Left lung (tissue), 4 donors: ENCODE measurements at regions not wholly inside any gene's neighbourhood (a gene's known extent, or its start where the extent isn't known, plus 50 kb on each side); places are given as distances from the start of the nearest gene placed in this dataset.
A peak's percentile ranks its signal among the peaks of the same experiment; 100 is the strongest.

Experiments
- ATAC-seq: fragments of 200-7000 bp; cut with Tn5 transposase; one replicate; pipeline ENCODE4 v1.9.1; 2020; ENCODE audit warnings: moderate library complexity
- DNase-seq, 4 donors: peaks; one replicate each; pipeline ENCODE4 v3.0.0-alpha.2; 2013 to 2020
- H3K27ac ChIP-seq, 2 donors: fragments of 200-600 bp; sonication (generic) in 1 of 2; one replicate each; pipeline versions ENCODE4 v1.5.0 to v1.8.0; 2020 to 2021
- H3K27me3 ChIP-seq, 2 donors: fragments of 200-600 bp; sonication (generic) in 1 of 2; one replicate each; pipeline versions ENCODE4 v1.5.0 to v1.8.0; 2020 to 2021
- H3K36me3 ChIP-seq, 2 donors: fragments of 200-600 bp; sonication (generic) in 1 of 2; one replicate each; pipeline versions ENCODE4 v1.5.0 to v1.8.0; 2020 to 2021
- H3K4me1 ChIP-seq, 2 donors: fragments of 200-600 bp; one replicate each; pipeline ENCODE4 v1.8.0; 2021
- H3K4me3 ChIP-seq, 2 donors: fragments of 200-600 bp; sonication (generic) in 1 of 2; one replicate each; pipeline versions ENCODE4 v1.5.0 to v1.8.0; 2020 to 2021; ENCODE audit warnings: mild to moderate bottlenecking in 1 of 2
- H3K9me3 ChIP-seq, 2 donors: fragments of 200-600 bp; sonication (generic) in 1 of 2; one replicate each; pipeline versions ENCODE4 v1.5.0 to v1.8.0; 2020 to 2021
- CTCF ChIP-seq, 2 donors: fragments of 200-600 bp; sonication (generic) in 1 of 2; IDR thresholded peaks; one replicate each; pipeline versions ENCODE4 v1.5.0 to v1.8.0; 2021; ENCODE audit warnings: antibody characterized with exemption in 2 of 2
- intact Hi-C, 2 donors: fragments of 100-400 bp; cut with DNase I; formaldehyde crosslinking; loops; one replicate each; pipeline versions ENCODE4 v1.11.2 to v1.14.2; 2022
- donor health status: DM: no; HTN: yes; CAD: no.
- donor health status: DM: no; HTN: no; CAD: no.

- no peaks in the 10 kb centered on the region for H3K36me3 ChIP-seq
- no peak for DNase-seq
- H3K4me3 ChIP-seq = no peak overlapping the region
- H3K9me3 ChIP-seq = no peaks in the 10 kb centered on the region
- TF ChIP-seq CTCF (IDR thresholded peaks at IDR 0.05) = no peak
- H3K27me3 ChIP-seq = peaks cover 7 to 77% of the 10 kb centered on the region in 2 donors
- intact Hi-C loops = no loop called here
- ATAC-seq = no peak
- peaks cover 0 to 12% of the 10 kb centered on the region in 2 donors for H3K4me1 ChIP-seq
- H3K27ac ChIP-seq = no peak overlapping the region
Observed at GRCh38 chr6:169981969-169982368, 230.5 kb downstream of the ERMARD start.

- Histone ChIP-seq H3K27ac (no peak overlapping the region), H3K4me1 (peaks cover 0 to 12% of the 10 kb centered on the region in 2 donors), H3K36me3 (no peaks in the 10 kb centered on the region), H3K4me3 (no peak overlapping the region), H3K9me3 (no peaks in the 10 kb centered on the region), H3K27me3 (peaks cover 7 to 76% of the 10 kb centered on the region in 2 donors)
- intact Hi-C loops = no loop called here
- DNase-seq (no peak), ATAC-seq (no peak)
- TF ChIP-seq CTCF (IDR thresholded peaks at IDR 0.05) = no peak
Observed at GRCh38 chr6:169981568-169981967, 230.1 kb downstream of the ERMARD start.

GRCh38 chr6:169980826-169981450 is 229.5 kb downstream of the ERMARD start:
- intact Hi-C loops = no loop called here
- H3K27ac ChIP-seq = no peak overlapping the region
- TF ChIP-seq CTCF (IDR thresholded peaks at IDR 0.05) = no peak
- DNase-seq (peak in 1 of 4 donors; percentile 43), ATAC-seq (no peak)
- H3K36me3 ChIP-seq = no peaks in the 10 kb centered on the region
- no peaks in the 10 kb centered on the region for H3K9me3 ChIP-seq
- H3K27me3 ChIP-seq = peaks cover 10 to 78% of the 10 kb centered on the region in 2 donors
- H3K4me1 ChIP-seq = peaks cover 0 to 12% of the 10 kb centered on the region in 2 donors
- H3K4me3 ChIP-seq = no peak overlapping the region

- no peak for ATAC-seq
Observed at GRCh38 chr6:169979873-169980432, 228.5 kb downstream of the ERMARD start.

More at GRCh38 chr6:169979873-169980432, 228.5 kb downstream of the ERMARD start:
- no peaks in the 10 kb centered on the region for H3K9me3 ChIP-seq
- H3K4me3 ChIP-seq = no peak overlapping the region
- peak in 1 of 4 donors; percentile 70 for DNase-seq
- H3K27ac ChIP-seq = no peak overlapping the region
- peaks cover 0 to 12% of the 10 kb centered on the region in 2 donors for H3K4me1 ChIP-seq
- TF ChIP-seq CTCF (IDR thresholded peaks at IDR 0.05) = no peak
- H3K27me3 ChIP-seq = peaks cover 10 to 88% of the 10 kb centered on the region in 2 donors
- no peaks in the 10 kb centered on the region for H3K36me3 ChIP-seq
- intact Hi-C loops = no loop called here
